HepG2 (cell line): ENCODE measurements at regions not wholly inside any gene's neighbourhood (a gene's known extent, or its start where the extent isn't known, plus 50 kb on each side); places are given as distances from the start of the nearest gene placed in this dataset.

Experiments used
- PATZ1 ChIP-seq: sonication (generic); formaldehyde crosslinking; IDR thresholded peaks from 2 replicates; pipeline ENCODE4 v1.4.0; 2020; ENCODE audit warnings: missing genetic modification reagents
- ZSCAN12 ChIP-seq: sonication (generic); formaldehyde crosslinking; IDR thresholded peaks from 2 replicates; pipeline ENCODE4 v1.9.0; 2021; ENCODE audit warnings: mild to moderate bottlenecking, missing genetic modification reagents
- TF ChIP-seq, protein P1 (sequence below): sonication (generic); formaldehyde crosslinking; IDR thresholded peaks from 2 replicates; pipeline ENCODE4 v1.5.0; 2020; ENCODE audit warnings: mild to moderate bottlenecking, missing genetic modification reagents, moderate library complexity

GRCh38 chr11:114889594-114890011, 211.3 kb downstream of the NXPE2 start:
- TF ChIP-seq, protein P1, sequence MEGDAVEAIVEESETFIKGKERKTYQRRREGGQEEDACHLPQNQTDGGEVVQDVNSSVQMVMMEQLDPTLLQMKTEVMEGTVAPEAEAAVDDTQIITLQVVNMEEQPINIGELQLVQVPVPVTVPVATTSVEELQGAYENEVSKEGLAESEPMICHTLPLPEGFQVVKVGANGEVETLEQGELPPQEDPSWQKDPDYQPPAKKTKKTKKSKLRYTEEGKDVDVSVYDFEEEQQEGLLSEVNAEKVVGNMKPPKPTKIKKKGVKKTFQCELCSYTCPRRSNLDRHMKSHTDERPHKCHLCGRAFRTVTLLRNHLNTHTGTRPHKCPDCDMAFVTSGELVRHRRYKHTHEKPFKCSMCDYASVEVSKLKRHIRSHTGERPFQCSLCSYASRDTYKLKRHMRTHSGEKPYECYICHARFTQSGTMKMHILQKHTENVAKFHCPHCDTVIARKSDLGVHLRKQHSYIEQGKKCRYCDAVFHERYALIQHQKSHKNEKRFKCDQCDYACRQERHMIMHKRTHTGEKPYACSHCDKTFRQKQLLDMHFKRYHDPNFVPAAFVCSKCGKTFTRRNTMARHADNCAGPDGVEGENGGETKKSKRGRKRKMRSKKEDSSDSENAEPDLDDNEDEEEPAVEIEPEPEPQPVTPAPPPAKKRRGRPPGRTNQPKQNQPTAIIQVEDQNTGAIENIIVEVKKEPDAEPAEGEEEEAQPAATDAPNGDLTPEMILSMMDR (CRISPR knock-in tag) = no peak
- TF ChIP-seq ZSCAN12 (CRISPR knock-in tag) (no peak), PATZ1 (CRISPR knock-in tag) (no peak)
